ENCODE measurements at regions not wholly inside any gene's neighbourhood (a gene's known extent, or its start where the extent isn't known, plus 50 kb on each side); places are given as distances from the start of the nearest gene placed in this dataset.
A peak's percentile ranks its signal among the peaks of the same experiment; 100 is the strongest.

GRCh38 chr5:98436667-98437066, 336.8 kb upstream of the RGMB start:
- no peak for TF ChIP-seq CTCF (IDR thresholded peaks at IDR 0.05; ENCODE audit: low read length, missing control alignments)
- H3K4me3 ChIP-seq (replicated peaks; ENCODE audit: low read depth, low read length): no peak overlapping the region
- no peak for DNase-seq (ENCODE audit: low read depth)

GRCh38 chr5:98442448-98442847, 331.0 kb upstream of the RGMB start:
- H3K4me3 ChIP-seq (replicated peaks; ENCODE audit: low read depth, low read length): no peak overlapping the region
- no peak for DNase-seq (ENCODE audit: low read depth)
- no peak for TF ChIP-seq CTCF (IDR thresholded peaks at IDR 0.05; ENCODE audit: low read length, missing control alignments)

GRCh38 chr5:98443881-98444280, 329.6 kb upstream of the RGMB start:
- no peak overlapping the region for H3K4me3 ChIP-seq (replicated peaks; ENCODE audit: low read depth, low read length)
- DNase-seq (ENCODE audit: low read depth): no peak
- TF ChIP-seq CTCF (IDR thresholded peaks at IDR 0.05; ENCODE audit: low read length, missing control alignments): no peak

GRCh38 chr5:98453296-98453695, 320.2 kb upstream of the RGMB start:
- DNase-seq (ENCODE audit: low read depth): no peak
- no peak overlapping the region for H3K4me3 ChIP-seq (replicated peaks; ENCODE audit: low read depth, low read length)
- TF ChIP-seq CTCF (IDR thresholded peaks at IDR 0.05; ENCODE audit: low read length, missing control alignments): no peak

GRCh38 chr5:98454407-98454806, 319.1 kb upstream of the RGMB start:
- DNase-seq (ENCODE audit: low read depth): peak; percentile 54
- no peak overlapping the region for H3K4me3 ChIP-seq (replicated peaks; ENCODE audit: low read depth, low read length)
- TF ChIP-seq CTCF (IDR thresholded peaks at IDR 0.05; ENCODE audit: low read length, missing control alignments): no peak

GRCh38 chr5:98454904-98455303, 318.6 kb upstream of the RGMB start:
- peak; percentile 92 for DNase-seq (ENCODE audit: low read depth)
- TF ChIP-seq CTCF (IDR thresholded peaks at IDR 0.05; ENCODE audit: low read length, missing control alignments): peak; percentile 34
- no peak overlapping the region for H3K4me3 ChIP-seq (replicated peaks; ENCODE audit: low read depth, low read length)

- H3K4me3 ChIP-seq (replicated peaks; ENCODE audit: low read depth, low read length): no peak overlapping the region
- no peak for TF ChIP-seq CTCF (IDR thresholded peaks at IDR 0.05; ENCODE audit: low read length, missing control alignments)
- DNase-seq (ENCODE audit: low read depth): no peak
Observed at GRCh38 chr5:98455665-98456064, 317.8 kb upstream of the RGMB start.

Measured in fibroblast of pulmonary artery (primary cell).